ENCODE measurements at regions not wholly inside any gene's neighbourhood (a gene's known extent, or its start where the extent isn't known, plus 50 kb on each side); places are given as distances from the start of the nearest gene placed in this dataset.

DNA sequence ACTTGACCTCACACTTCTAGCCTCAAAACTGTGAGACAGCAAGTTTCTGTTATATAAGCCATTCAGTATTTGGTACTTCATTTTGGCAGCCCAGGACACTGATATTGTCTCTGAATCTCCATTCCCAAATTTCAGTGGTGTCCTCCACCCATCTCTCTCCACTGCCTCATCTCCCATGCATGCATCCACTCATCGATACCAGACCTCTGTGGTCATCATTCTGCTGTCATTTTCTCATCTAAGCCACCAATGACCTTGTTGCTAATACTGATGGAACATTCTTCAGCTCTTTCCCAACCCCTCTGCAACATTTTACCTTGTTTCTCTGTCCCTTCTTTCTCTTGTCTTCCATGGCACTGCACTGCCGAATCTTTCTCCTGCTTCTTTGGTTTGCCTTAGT, 221.8 kb downstream of the SNX18 start:
- no peak for DNase-seq

- DNase-seq, result no peak
These were observed 221.4 kb downstream of the SNX18 start for GRCh38 chr5:54738973-54739367.

- no peak for DNase-seq
These were observed 220.8 kb downstream of the SNX18 start for GRCh38 chr5:54738118-54738972.

- no peak for DNase-seq
These were observed 218.6 kb downstream of the SNX18 start for GRCh38 chr5:54736003-54736797.

- no peak for DNase-seq
These were observed 215.5 kb downstream of the SNX18 start for GRCh38 chr5:54733101-54733500.

- DNase-seq, result no peak
These were observed 214.5 kb downstream of the SNX18 start for GRCh38 chr5:54732108-54732507.

- DNase-seq, result no peak
These were observed 211.0 kb downstream of the SNX18 start for GRCh38 chr5:54728588-54728915.

DNA sequence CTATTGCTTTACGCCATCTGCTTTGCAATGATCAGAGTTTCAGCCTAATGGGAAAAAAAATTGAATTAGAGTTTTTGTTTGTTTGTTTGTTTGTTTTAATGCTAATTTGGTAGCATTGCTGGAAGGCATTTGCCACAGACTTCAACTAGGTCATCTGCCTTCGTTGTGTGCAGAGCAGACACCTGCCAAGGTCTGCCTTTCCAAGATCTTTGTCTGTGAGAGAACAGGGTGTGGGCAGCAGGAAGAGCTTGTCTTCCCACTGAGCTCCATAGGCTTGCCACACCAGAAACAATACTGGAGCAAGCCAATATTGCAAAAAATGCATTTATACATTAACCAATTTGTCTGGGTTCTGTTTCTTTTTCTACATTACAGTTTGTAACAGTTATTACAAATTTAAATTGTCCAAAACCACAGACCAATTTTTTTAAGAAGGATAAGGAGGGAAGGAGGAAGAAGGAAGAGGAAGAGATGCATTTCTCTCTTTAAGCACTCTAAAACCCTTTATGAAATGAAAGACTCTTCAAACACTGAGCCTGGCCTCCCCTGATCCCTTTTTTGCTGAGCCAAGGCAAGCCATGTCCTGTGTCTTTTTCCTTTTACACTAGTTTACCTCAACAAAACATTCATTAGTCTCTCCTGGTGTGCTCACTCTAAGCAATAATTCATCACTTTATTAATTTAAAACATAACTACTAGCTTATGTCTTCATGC, 210.5 kb downstream of the SNX18 start:
- no peak for DNase-seq

- DNase-seq, result no peak
These were observed 208.1 kb downstream of the SNX18 start for GRCh38 chr5:54725391-54726280.

DNA sequence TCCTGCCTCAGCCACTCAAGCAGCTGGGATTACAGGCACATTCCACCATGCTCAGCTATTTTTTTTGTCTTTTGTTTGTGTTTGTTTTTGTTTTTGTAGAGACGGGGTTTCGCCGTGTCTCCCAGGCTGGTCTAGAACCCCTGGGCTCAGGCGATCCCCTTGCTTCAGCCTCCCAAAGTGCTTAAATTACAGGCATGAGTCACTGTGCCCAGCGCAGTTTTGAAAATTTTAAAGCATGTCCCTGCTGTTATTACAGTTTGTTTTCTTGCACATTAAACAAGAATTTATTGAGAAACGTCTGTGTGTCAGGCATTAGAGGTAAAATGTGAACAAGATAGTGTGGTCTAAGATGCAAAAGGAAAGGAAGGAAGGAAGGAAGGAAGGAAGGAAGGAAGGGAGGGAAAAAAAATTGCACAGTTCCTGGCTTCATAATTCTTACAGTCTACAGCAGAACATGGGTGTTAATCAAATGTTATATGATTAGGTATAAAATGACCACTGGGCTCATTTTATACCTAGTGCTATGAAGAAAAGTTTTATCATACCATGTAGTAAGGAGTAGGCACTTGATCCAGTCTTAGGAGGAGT, 205.4 kb downstream of the SNX18 start:
- DNase-seq, result no peak

DNA sequence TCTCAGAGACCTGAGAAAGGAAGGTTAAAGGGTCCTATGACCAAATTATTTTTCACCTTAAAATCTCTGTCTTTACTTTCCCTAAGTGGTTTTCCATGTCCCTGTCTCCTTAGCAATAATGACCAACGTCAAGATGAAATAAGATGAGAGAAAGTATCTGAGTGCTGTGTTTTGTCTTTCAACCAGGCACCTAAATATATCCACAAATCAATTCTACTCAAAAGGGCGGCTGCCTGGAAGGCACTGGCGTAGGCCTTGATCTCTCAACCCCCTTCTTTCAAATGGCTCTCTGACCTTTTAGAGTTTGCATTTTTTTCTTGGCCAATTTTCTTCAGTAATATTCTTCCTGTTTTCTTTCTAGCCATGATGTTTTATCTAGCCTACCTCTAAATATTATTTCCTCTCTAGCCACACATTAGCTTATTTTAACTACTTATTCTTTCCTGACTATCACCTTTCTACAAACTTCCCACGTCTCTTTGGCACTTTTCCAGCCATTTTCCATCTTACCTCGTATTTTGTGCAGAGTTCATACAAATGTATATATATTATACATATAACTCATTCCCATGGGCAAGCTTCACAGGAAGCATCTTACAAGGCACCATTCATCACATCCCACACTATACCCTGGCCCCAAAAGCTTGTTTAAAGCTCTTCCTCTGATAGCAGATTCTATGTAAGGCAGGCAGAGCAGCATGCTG, 204.5 kb downstream of the SNX18 start:
- no peak for DNase-seq

- DNase-seq, result no peak
These were observed 203.6 kb downstream of the SNX18 start for GRCh38 chr5:54721116-54721515.

GRCh38 chr5:54720341-54720740, 202.8 kb downstream of the SNX18 start:
- DNase-seq, result no peak

- DNase-seq, result no peak
These were observed 202.1 kb downstream of the SNX18 start for GRCh38 chr5:54719384-54720283.

DNA sequence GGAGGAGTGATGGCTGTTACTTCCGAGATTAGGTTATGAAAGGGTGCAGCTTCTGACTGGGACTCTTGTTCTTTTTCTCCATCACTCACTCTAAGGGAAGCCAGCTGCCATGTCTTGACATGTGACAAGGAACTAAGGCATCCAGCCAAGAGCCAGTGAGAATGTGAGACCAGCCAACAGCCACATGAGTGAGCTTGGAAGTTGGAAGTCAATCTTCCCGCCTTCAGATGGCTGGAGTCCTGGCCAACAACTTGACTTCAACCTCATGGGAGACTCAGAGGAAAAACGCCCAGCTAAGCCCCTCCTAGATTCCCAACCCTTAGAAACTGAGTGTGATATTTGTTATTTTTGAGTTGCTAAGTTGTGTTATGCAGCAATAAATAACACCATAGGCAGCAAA, 201.1 kb downstream of the SNX18 start:
- no peak for DNase-seq

DNA sequence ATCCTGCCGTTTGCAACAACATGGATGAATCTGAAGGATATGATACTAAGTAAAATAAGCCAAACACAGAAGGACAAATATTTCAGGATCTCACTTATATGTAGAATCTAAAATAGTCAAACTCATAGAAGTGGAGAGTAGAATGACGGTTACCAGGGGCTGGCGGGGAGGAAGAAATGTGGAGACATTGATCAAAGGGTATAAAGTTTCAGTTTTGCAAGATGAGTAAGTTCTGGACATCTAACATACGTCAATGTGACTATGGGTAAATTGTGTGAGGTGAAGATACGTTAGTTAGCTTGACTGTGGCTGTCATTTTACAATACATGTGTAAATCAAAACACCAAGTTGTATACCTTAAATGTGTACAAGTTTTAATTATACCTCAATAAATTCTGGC, 200.3 kb downstream of the SNX18 start:
- DNase-seq, result no peak

- no peak for DNase-seq
These were observed 199.9 kb downstream of the SNX18 start for GRCh38 chr5:54717459-54717858.

- DNase-seq, result no peak
These were observed 196.5 kb downstream of the SNX18 start for GRCh38 chr5:54713923-54714581.

- DNase-seq, result no peak
These were observed 191.5 kb downstream of the SNX18 start for GRCh38 chr5:54709096-54709495.

- no peak for DNase-seq
These were observed 190.3 kb downstream of the SNX18 start for GRCh38 chr5:54707841-54708240.

Measured in CD4-positive, alpha-beta T cell treated with Interleukin-6 for 4 hours (primary cell).